ENCODE measurements at regions not wholly inside any gene's neighbourhood (a gene's known extent, or its start where the extent isn't known, plus 50 kb on each side); places are given as distances from the start of the nearest gene placed in this dataset.

DNA sequence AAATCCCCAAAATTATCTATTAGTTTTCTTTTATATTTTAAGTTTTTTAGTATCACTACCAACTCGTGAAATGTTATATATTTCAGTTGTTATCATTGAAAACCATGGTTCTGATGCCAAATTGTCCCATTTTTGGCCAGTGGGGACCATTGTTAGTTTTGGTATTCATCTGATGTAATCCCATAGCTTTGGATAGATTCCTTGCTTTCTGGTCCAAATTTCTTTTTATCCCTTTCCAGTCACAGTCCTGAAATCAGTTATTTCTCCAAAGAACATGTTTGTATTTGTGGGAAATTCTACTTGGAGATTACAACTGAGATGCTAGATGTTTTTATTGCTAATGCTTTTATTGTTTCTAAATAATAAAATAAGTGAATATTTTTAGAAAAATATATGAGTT, 976.8 kb upstream of the CRIM1 start:
- H3K27ac ChIP-seq (replicated peaks), result no peak overlapping the region
- no peak for TF ChIP-seq CTCF (IDR thresholded peaks at IDR 0.05; ENCODE audit: borderline replicate concordance)
- H3K27me3 ChIP-seq (ENCODE audit: low read depth), result no peaks in the 10 kb centered on the region
- no peaks in the 10 kb centered on the region for H3K9me3 ChIP-seq (replicated peaks)
- no peaks in the 10 kb centered on the region for H3K4me1 ChIP-seq
- no peak overlapping the region for H3K4me3 ChIP-seq
- intact Hi-C loops (cut with micrococcal nuclease), result no loop called here
- DNase-seq, result no peak
- H3K36me3 ChIP-seq, result no peaks in the 10 kb centered on the region

- DNase-seq, result no peak
- H3K36me3 ChIP-seq, result no peaks in the 10 kb centered on the region
These were observed 980.7 kb upstream of the CRIM1 start for GRCh38 chr2:35374845-35375244.

DNA sequence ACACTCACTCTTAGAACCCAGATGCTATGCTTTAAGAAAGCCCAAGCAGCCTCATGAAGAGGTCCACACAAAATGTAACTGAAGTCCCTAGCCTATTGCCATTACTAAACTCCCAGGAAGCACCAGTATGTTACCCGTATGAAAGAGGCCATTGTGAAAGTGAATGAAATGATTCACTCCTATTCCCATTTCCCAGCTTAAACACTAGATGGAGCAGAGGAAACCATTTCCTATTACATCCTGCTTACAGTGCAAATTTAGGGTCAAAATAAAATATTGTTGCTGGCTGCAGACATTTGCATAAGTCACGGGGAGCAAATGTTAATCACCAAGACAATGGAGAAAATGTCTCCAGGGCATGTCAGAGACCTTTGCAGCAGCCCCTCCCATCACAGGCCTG, 989.7 kb upstream of the CRIM1 start:
- H3K4me3 ChIP-seq, result no peak overlapping the region
- intact Hi-C loops (cut with micrococcal nuclease), result no loop called here
- DNase-seq, result no peak
- H3K9me3 ChIP-seq (replicated peaks), result peaks cover 7% of the 10 kb centered on the region
- no peaks in the 10 kb centered on the region for H3K27me3 ChIP-seq (ENCODE audit: low read depth)
- TF ChIP-seq CTCF (IDR thresholded peaks at IDR 0.05; ENCODE audit: borderline replicate concordance), result no peak
- H3K4me1 ChIP-seq, result no peaks in the 10 kb centered on the region
- H3K27ac ChIP-seq (replicated peaks), result no peak overlapping the region
- H3K36me3 ChIP-seq, result no peaks in the 10 kb centered on the region

More at GRCh38 chr2:35374845-35375244, 980.7 kb upstream of the CRIM1 start:
- Histone ChIP-seq H3K4me1 (no peaks in the 10 kb centered on the region), H3K27me3 (ENCODE audit: low read depth) (no peaks in the 10 kb centered on the region), H3K9me3 (replicated peaks) (no peaks in the 10 kb centered on the region), H3K4me3 (no peak overlapping the region), H3K27ac (replicated peaks) (no peak overlapping the region)
- intact Hi-C loops (cut with micrococcal nuclease), result no loop called here
- TF ChIP-seq CTCF (IDR thresholded peaks at IDR 0.05; ENCODE audit: borderline replicate concordance), result no peak

GRCh38 chr2:35356332-35356731, 999.2 kb upstream of the CRIM1 start:
- H3K4me3 ChIP-seq, result no peak overlapping the region
- no peak for TF ChIP-seq CTCF (IDR thresholded peaks at IDR 0.05; ENCODE audit: borderline replicate concordance)
- no peak overlapping the region for H3K27ac ChIP-seq (replicated peaks)
- H3K9me3 ChIP-seq (replicated peaks), result peaks cover 44% of the 10 kb centered on the region
- H3K4me1 ChIP-seq, result no peaks in the 10 kb centered on the region
- intact Hi-C loops (cut with micrococcal nuclease), result no loop called here
- H3K36me3 ChIP-seq, result no peaks in the 10 kb centered on the region
- H3K27me3 ChIP-seq (ENCODE audit: low read depth), result no peaks in the 10 kb centered on the region
- no peak for DNase-seq

GRCh38 chr2:35355056-35355455, 1000.5 kb upstream of the CRIM1 start:
- H3K9me3 ChIP-seq (replicated peaks), result peaks cover 32% of the 10 kb centered on the region
- no peaks in the 10 kb centered on the region for H3K36me3 ChIP-seq
- no peaks in the 10 kb centered on the region for H3K4me1 ChIP-seq
- H3K4me3 ChIP-seq, result no peak overlapping the region
- intact Hi-C loops (cut with micrococcal nuclease), result no loop called here
- TF ChIP-seq CTCF (IDR thresholded peaks at IDR 0.05; ENCODE audit: borderline replicate concordance), result no peak
- H3K27me3 ChIP-seq (ENCODE audit: low read depth), result no peaks in the 10 kb centered on the region
- DNase-seq, result no peak
- no peak overlapping the region for H3K27ac ChIP-seq (replicated peaks)

DNA sequence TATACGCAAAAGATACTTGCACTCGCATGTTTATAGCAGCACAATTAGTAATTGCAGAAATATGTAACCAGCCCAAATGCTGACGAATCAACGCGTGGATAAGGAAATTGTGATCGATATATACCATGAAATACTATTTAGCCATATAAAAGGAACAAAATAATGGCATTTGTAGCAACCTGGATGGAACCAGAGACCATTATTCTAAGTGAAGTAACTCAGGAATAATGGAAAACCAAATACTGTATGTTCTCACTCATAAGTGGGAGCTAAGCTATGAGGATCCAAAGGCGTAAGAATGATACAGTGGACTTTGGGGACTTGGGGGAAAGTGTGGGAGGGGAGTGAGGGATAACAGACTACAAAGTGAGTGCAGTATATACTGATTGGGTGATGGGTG, 1008.0 kb upstream of the CRIM1 start:
- DNase-seq, result no peak
- Histone ChIP-seq H3K4me1 (no peaks in the 10 kb centered on the region), H3K27ac (replicated peaks) (no peak overlapping the region), H3K36me3 (no peaks in the 10 kb centered on the region), H3K27me3 (ENCODE audit: low read depth) (no peaks in the 10 kb centered on the region), H3K9me3 (replicated peaks) (peaks cover 8% of the 10 kb centered on the region), H3K4me3 (no peak overlapping the region)
- TF ChIP-seq CTCF (IDR thresholded peaks at IDR 0.05; ENCODE audit: borderline replicate concordance), result no peak
- intact Hi-C loops (cut with micrococcal nuclease), result no loop called here

Measured in left ventricle myocardium inferior (tissue), 1 donor.